IPS-11a (cell line): ENCODE measurements at regions not wholly inside any gene's neighbourhood (a gene's known extent, or its start where the extent isn't known, plus 50 kb on each side); places are given as distances from the start of the nearest gene placed in this dataset.

Source experiments
- H3K4me3 ChIP-seq: one replicate; pipeline ENCODE4 v1.5.1; 2013; ENCODE audit warnings: low read depth, low read length, control low read depth

DNA sequence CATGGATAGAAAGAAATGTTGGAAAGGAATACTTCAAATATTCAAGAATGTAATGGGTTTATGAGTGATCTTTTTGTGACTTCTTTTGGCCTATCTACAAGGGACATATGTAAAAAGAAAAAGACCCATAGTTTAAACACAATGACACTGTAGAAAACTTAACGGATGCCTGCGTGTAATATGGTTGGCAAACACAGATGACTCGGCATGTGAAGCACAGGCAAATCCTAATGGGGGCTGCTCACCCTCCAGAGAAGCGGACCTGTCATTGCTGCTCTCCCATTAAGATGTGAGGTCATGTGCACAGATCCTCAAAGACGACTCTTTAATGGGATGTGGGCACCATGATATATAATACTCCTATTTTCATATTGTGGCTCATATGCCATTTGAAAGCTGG, 366.6 kb upstream of the TMEM132C start:
- no peak overlapping the region for H3K4me3 ChIP-seq

DNA sequence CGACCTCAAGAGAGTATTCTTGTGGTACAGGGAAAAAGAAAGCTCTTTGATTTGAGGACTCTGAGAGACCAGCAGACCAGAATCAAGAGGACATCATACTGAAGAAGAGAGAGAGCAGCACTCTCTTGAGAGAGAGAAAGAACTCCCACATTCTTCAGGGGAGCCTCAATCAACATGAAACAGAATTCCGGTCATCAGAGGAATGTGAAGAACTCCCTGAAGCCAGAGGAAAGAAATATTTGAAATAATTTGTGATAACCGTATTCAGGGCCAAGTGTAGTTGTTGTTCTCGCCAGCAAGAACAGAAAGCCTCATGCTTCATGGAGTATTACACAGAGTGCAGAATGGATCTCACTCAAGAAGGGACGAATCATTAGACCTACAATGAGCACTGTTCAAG, 363.8 kb upstream of the TMEM132C start:
- H3K4me3 ChIP-seq, result no peak overlapping the region

DNA sequence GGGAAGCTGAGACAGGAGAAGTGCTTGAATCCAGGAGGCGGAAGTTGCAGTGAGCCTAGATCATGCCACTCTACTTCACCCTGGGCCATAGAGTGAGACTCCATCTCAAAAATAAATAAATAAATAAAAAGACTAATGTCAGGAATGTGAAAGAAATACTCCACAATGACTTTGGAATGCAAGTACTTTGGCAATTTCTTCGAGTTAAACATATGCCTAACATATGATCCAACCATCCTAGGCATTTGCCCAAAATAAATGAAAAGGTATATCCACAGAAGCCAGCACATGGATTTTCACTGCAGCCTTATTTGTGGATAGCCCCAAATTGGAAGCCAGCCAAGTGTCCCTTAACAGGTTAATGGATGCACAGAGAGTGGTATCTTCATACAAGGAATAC, 357.9 kb upstream of the TMEM132C start:
- H3K4me3 ChIP-seq, result no peak overlapping the region

DNA sequence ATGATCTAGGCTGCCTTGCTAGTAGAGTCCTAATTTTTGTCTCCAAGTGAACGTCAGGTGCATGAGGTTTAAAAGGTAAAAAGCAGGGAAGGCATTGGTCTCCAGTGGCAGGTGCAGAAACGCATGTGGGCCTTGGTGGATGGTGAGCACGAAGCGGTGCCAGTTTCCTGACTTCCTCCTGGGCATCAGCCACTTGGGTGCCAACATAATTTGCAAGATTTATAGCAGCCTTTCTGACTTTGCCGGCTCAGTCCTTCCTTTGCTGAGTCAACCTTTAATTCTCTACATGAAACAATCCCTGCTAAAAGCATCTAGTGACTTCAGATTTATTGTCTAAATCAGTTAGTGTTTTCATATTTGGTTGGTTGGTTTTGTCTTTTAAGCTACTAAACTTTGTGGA, 355.7 kb upstream of the TMEM132C start:
- H3K4me3 ChIP-seq, result no peak overlapping the region

DNA sequence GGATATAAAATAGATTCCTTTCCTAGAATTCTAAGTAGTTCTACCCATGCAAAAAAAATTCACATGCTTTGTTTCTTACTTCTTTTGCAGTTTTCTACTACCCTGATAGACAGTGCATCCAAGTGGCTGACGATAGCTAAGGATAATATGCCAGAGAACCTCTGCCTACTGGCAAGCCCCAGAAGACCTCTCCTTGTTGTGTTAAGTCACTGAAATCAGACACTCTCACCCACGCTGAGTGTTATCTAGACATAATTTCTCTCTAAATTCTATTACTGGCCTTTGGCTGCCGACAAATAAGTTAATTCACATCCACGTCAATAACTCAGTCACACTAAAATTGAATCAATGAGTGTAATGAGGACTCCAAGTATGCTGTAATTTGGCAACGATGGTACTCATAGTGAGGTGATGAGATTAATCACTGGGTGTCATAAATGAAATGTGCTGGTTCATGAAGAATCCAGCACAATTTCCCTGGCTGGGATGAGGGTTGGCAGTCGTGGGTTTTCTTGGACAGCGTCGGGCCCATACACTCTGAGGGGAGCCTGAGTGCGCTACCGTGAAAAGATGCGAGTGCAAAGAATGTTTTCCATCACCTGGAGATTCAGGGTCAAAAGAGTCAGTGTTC, 354.8 kb upstream of the TMEM132C start:
- H3K4me3 ChIP-seq, result no peak overlapping the region

DNA sequence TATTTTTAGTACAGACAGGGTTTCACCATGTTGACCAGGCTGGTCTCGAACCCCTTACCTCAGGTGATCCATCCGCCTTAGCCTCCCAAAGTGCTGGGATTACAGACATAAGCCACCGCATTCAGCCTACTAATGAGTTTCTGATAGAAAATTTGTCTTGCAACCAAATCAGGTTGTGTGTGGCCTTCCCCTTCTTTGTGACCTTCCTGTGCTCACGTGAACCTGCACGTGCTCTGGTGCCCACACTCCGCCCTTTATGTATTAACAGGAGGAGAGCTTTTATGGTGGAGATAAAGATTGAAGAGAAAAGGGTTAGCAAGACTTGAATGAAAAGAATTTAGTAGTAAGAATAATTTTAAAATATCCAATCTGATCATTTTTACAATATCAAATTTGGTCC, 343.5 kb upstream of the TMEM132C start:
- no peak overlapping the region for H3K4me3 ChIP-seq

DNA sequence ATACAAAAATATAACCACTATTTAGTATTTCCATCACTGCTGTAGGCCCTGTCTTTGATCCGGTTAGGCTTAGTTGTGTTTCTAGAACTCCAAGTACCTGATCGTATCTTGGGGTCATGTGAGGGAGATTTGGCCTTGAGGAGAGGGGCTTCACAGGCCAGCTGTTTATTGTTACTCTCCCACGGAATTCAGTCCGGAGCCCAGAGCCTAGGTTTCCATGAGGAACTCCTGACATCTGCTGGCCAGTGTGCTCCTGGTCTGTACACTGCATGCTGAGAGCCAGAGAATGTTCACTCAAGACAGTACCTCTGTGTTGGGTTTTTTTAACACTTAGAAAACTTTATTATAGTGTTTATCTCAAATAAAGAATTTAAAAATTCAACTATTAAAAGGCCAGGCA, 341.0 kb upstream of the TMEM132C start:
- H3K4me3 ChIP-seq, result no peak overlapping the region

DNA sequence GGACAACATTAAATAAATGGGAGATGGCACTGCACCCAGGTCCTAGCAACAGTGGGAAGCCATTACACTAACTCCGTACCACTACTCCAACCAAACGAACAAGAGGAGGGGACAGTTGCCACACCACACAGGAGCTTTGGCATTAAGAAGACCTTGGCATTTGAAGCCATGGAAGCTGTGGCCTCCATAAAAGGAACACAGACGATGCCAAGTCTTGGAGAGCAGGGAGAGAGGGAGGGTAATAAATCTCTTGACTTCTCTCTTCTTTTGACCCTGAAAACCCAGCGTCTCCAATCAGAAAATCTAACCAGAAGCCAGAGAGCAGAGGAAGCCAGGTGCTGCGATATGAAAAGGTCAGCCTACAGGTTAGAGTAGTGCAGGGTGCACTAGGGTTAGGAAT, 338.8 kb upstream of the TMEM132C start:
- H3K4me3 ChIP-seq, result no peak overlapping the region

DNA sequence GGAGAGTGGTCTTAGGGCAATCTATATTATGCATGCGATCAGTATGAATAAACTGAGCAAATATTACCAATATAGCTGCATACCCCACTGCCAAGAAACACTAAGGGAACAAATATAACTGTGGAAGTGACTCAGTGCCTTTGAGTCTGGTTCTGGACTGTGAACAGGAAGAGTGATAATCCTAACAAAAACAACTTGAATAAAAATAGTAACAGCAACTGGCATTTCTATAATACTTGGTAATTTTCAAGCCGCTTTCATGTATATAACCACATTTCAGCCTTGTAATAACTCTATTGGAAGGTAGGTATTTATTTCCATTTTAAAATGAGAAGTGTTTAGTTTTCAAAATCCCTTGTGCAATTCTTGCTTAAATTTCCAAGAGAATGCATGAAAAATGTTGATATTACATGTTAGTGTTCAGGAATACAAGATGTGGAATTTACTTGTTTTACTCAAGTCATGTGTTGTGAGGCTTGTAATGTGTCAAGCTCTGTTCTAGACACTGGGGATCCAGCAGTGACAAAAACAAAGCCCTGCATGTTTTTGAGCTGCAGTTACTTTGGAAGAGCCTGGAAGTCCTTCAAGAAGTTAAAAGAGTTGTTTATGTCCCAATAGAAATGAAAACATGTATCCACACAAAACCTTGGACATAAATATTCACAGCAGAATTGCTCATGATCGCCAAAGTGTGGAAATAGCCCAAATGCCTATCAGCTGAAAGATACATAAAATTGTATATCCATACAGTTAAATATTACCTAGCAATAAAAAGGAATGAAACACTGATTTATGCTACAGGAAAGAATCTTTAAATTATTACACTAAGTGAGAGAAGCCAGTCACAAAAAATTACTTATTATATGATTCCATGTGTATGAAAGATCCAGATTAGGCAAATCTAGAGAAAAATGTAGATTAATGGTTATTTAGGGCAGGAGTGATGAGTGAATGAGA, 338.1 kb upstream of the TMEM132C start:
- no peak overlapping the region for H3K4me3 ChIP-seq

DNA sequence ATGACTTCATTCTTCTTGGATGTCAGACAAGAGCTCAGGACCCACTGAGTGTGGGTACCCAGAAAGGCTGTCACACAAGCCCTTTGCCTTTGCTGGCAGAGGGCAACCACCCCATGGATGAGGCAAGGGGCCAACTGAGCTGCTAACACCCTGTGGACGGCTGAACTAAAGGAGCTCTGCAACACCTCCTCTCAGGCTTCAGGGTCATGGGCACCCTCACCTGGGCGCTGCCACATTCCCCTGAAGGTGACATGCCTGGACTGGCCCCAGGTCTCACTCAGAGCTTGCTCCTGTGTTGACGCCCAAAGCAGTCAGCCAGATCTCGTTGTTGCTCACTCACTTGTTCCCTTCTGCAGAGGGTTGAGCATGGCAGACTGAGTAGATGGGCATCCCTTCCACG, 336.8 kb upstream of the TMEM132C start:
- H3K4me3 ChIP-seq, result no peak overlapping the region

DNA sequence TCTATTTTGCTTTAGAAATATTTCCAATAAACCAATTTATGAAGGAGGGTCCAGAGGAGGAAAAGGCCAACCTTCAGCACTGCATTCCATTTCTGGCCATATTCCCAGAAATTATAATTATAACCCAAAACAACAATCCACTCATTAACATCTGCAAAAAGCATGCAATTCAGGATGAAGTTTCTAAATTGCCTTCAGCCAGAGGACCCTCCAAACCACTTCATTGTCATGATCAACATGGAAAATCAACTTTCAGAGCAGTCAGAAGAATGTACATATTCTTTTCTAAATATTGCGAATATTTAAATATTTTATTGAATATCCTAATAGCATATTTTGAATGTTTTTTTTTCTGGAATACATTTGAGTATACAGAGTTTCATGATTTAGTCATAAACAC, 332.6 kb upstream of the TMEM132C start:
- H3K4me3 ChIP-seq, result no peak overlapping the region

DNA sequence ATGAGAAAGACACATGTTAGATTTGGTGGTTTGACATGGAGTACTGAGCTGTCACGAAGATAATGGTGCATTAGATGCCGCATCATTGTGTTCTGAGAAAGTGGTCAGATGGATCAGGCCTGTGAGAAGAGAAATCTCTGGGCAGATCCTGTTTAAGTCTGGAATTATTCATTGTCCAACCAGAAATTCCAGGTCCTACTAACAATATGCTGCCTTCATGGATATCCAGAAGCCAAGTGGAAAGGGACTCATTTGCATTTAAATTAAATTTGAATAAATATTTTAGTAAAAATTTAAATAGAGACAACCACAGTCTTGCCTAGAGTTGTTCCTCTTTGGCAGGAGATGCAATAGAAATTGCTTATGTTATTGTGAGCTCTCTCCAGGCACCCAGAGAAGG, 330.5 kb upstream of the TMEM132C start:
- H3K4me3 ChIP-seq, result no peak overlapping the region

DNA sequence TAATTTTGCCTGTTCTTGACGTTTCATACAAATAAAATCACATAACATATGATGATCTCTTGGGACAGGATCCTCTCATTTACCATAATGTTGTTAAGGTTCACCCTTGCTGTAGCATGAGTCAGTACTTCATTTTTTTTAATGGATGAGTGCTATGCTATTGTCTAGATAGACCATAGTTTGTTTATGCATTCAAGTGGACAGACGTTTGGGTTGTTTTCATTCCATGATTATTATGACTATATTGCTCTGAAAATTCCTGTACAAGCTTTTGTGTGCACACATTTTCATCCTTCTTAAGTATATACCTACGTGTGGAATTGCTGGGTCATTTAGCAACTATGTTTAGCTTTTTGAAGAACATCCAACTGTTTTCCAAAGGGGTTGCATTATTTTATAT, 325.6 kb upstream of the TMEM132C start:
- no peak overlapping the region for H3K4me3 ChIP-seq

DNA sequence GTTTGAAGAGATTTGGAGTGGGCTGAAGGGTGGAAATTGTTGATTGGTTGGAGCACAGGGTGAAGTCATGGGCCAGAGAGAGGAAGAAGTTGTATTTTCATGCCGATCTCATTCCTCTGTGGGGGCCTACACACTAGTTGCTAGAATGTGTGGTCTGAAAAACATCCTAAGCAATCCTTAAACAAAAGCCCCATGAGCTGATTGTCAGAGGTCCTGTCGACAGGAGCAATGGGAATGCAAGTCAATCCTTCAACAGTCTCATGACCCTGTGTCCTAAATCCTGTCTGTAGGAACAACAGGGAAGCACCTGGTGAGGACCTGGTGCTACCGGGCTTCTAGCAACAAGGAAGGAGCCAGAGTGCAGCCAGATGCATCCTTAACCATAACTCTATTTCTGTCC, 324.0 kb upstream of the TMEM132C start:
- H3K4me3 ChIP-seq, result no peak overlapping the region

DNA sequence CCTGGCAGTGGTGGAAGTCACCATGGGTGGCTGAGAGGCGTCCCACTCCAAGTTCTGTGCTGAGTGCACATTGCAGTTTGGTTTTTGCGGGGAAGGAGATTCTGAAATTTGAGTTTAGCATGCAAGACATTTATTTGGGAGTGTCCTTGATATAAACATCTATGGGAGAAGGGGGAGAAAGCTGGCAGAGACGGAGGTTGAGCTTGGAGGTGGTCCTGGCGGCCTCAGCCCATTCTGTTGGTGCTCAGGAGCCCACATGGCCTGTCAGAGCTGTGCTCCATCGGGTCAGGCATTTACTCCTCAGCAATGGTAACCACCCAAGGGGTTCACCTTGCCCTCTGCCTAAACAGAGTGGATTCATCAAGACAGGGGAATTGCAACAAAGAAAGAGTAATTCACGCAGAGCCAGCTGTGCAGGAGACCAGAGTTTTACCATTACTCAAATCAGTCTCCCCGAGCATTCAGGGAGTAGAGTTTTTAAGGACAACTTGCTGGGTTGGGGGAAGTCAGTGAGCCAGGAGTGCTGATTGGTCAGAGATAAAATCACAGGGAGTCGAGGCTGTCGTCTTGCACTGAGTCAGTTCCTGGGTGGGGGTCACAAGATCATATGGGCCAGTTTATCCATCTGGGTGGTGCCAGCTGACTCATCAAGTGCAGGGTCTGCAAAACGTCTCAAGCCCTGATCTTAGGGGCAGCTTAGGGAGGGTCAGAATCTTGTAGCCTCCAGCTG, 323.3 kb upstream of the TMEM132C start:
- no peak overlapping the region for H3K4me3 ChIP-seq

DNA sequence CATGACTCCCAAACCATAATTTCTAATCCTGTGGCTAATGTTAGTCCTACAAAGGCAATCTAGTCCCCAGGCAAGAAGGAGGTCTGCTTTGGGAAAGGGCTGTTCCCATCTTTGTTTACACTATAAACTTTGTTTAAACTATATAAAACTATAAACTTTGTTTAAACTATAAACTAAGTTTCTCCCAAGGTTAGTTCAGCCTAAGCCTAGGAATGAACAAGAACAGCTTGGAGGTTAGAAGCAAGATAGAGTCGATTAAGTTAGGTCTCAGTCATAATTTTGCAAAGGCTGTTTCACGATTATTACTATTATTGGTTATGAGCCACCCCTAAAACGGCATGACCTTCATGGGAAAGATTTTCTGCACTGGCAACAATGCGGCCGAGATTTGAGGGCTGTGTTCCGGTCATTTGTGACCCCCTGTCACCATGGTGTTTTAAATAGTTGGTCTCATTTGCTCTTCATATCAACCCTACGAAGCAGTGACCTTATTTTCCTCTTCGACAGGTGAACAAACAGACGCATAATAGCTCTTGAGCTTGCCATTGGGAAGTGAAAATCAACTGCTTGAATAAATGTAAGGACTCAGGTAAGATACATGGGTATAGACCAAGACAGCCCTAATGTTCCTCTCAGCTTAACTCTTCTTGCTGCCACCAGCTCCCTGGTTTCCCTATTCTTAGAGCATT, 322.6 kb upstream of the TMEM132C start:
- H3K4me3 ChIP-seq, result no peak overlapping the region

DNA sequence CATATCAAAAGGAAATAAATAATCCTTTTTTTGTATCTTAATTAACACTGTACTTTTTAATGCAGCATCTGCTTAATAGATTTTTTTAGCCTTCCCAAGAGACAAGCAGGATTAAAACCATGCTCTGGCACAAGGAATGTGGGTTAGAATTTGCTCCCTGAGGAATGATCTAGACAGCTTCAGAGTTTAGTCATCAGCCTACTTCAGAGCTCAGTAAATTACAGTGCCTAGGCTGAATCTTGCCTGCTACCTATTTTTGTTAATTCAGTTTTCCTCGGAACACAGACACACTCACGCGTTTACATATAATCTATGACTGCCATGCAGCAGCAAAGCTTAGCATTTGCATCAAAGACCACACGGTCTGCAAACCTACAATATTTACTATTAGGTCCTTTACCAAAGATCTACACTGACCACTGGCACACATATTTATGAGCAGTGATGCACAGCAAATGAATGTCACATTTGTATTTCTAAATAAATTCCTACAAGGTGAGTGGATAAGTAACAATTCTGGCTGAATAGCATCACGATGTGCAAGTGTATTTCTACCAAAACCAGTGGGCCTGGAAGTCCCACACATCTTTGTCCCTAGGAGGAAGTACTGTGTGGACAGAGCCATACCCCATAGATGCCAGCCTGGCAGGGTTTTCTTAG, 309.8 kb upstream of the TMEM132C start:
- H3K4me3 ChIP-seq, result no peak overlapping the region

DNA sequence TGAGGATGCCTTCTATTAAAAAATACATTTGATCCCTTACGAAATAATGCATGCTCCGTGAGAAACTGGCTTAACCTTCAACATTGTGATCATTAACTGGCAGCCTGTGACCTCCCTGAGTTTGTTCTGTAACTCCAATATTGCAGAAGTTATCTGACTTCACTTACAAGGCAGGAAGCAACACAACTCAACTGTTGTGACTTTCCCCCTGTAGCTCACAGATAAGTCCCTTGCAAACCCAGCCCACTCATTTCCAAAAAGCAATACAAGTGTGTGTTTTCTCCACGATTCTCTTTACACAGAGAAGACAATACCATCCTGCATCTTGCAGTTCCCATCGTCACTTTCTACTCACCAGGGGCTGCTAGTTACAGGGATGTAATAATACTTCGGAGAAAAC, 304.7 kb upstream of the TMEM132C start:
- H3K4me3 ChIP-seq, result no peak overlapping the region

DNA sequence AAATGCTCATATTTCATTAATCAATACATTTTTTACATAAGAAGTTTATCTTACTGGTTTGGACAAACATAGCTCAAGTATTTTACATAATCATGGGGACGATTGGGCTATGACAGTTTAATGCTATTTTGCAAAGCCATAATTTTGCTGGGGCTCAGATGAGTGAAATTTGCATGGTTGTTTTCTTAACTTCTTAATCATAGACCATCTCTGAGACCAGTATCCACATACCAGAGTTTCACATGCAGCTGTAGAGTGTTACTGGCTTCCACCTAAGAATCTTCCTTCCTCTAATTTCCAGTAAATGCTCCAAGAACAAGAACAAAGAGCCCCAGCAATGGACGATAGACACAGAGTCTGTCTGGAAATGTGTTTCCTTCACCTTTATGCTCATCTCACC, 303.0 kb upstream of the TMEM132C start:
- no peak overlapping the region for H3K4me3 ChIP-seq

DNA sequence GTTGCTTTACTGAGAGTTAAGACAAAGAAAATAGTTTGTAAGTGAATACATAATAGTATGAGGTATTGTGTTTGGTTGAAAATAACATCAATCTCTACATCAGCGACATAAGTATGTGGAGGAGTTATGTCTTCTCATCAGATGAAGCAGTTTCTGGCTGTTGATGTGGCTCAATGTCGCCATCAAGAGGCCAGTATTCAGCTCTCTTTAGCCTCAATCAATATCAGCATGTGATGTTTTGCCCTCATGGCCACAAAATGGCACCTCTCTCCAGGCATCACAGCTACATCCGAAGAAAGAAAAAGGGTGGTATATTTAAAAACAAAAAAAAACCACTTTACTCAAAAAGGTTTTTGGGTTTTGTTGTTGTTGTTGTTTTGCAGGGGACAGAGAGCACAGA, 302.3 kb upstream of the TMEM132C start:
- no peak overlapping the region for H3K4me3 ChIP-seq

DNA sequence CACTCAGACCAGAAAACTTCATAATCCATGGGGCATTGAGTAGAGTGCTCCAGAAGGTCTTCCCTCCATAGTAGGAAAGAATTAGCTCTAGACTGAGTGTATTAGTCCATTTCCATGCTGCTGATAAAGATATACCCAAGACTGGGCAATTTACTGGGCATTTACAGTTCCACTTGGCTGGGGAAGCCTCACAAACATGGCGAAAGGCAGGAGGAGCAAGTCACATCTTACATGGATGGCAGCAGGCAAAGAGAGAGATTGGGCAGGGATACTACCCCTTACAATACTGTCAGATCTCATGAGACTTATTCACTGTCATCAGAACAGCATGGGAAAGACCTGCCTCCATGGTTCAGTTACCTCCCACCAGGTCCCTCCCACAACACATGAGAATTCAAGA, 300.6 kb upstream of the TMEM132C start:
- no peak overlapping the region for H3K4me3 ChIP-seq
